PC-9 (cell line): ENCODE measurements at regions not wholly inside any gene's neighbourhood (a gene's known extent, or its start where the extent isn't known, plus 50 kb on each side); places are given as distances from the start of the nearest gene placed in this dataset.

ENCODE experiments used
- BruUV-seq: library from RNA; stranded (reverse); fragments of 400-500 nt; replicated peaks from 2 replicates; lab custom pipeline; 2021; lab: Mats Ljungman, UMichigan
- CTCF ChIA-PET: fragments of 300-600 bp; sonication (Branson Sonifier 250); formaldehyde crosslinking; loops from one replicate; lab custom pipeline; 2022; ENCODE audit warnings: antibody characterized with exemption; lab: Charles Lee
- POLR2A ChIA-PET: fragments of 300-600 bp; sonication (Branson Sonifier 250); formaldehyde crosslinking; loops from one replicate; lab custom pipeline; 2022; ENCODE audit warnings: antibody characterized with exemption; ENCODE audit not compliant: unreplicated experiment; lab: Charles Lee
- DNase-seq, 2 experiments: peaks; one replicate each; pipeline versions ENCODE4 v3.0.0 to v3.0.0-alpha.2; 2015 to 2022; ENCODE audit warnings: mixed read lengths in 1 of 2
- H2AFZ ChIP-seq: fragments of 200-600 bp; sonication (generic); 2 replicates; pipeline ENCODE4 v1.8.1; 2017; ENCODE audit warnings: antibody characterized with exemption
- H3F3A ChIP-seq: fragments of 200-600 bp; sonication (generic); 2 replicates; pipeline ENCODE4 v1.8.1; 2017; ENCODE audit warnings: antibody characterized with exemption, mild to moderate bottlenecking, low read depth; ENCODE audit not compliant: insufficient read depth
- H3K27ac ChIP-seq: fragments of 200-600 bp; sonication (generic); 2 replicates; pipeline ENCODE4 v1.6.1; 2016; ENCODE audit warnings: mixed run types
- H3K27me3 ChIP-seq: fragments of 200-600 bp; sonication (generic); 2 replicates; pipeline ENCODE4 v1.6.1; 2016; ENCODE audit warnings: low read depth, mixed run types; ENCODE audit not compliant: insufficient read depth
- H3K36me3 ChIP-seq: fragments of 200-600 bp; sonication (generic); 2 replicates; pipeline ENCODE4 v1.6.1; 2016; ENCODE audit warnings: low read depth, mixed run types
- H3K4me1 ChIP-seq: fragments of 200-600 bp; sonication (generic); replicated peaks from 2 replicates; pipeline ENCODE4 v1.6.1; 2016; ENCODE audit warnings: mixed run types; ENCODE audit not compliant: insufficient read depth
- H3K4me2 ChIP-seq: fragments of 200-600 bp; sonication (generic); 2 replicates; pipeline ENCODE4 v1.6.1; 2017; ENCODE audit warnings: mixed run types
- H3K4me3 ChIP-seq: fragments of 200-600 bp; sonication (generic); 2 replicates; pipeline ENCODE4 v1.6.1; 2016; ENCODE audit warnings: mixed run types
- H3K79me2 ChIP-seq: fragments of 200-600 bp; sonication (generic); 2 replicates; pipeline ENCODE4 v1.6.1; 2017; ENCODE audit warnings: low read depth, mixed run types
- H3K9me2 ChIP-seq: fragments of 200-600 bp; sonication (generic); 2 replicates; pipeline ENCODE4 v1.8.1; 2017; ENCODE audit warnings: mild to moderate bottlenecking; ENCODE audit not compliant: insufficient read depth
- H3K9me3 ChIP-seq: fragments of 200-600 bp; sonication (generic); 2 replicates; pipeline ENCODE4 v1.8.1; 2016; ENCODE audit warnings: low read depth; ENCODE audit not compliant: insufficient read depth
- H4K20me1 ChIP-seq: fragments of 200-600 bp; sonication (generic); 2 replicates; pipeline ENCODE4 v1.8.1; 2017; ENCODE audit not compliant: insufficient read depth
- EZH2 ChIP-seq: fragments of 200-600 bp; sonication (generic); IDR thresholded peaks from 2 replicates; pipeline ENCODE4 v1.8.0; 2017; ENCODE audit warnings: antibody characterized with exemption, low read depth
- intact Hi-C: fragments of 100-400 bp; cut with micrococcal nuclease; formaldehyde crosslinking; loops from one replicate; pipeline ENCODE4 v1.10.0; 2022; ENCODE audit not compliant: unreplicated experiment
- TF ChIP-seq, protein P1 (sequence below): fragments of 200-600 bp; sonication (generic); conservative IDR thresholded peaks from 2 replicates; pipeline ENCODE4 v1.6.1; 2017; ENCODE audit warnings: mixed run types, antibody characterized with exemption, mild to moderate bottlenecking, moderate library complexity

DNA sequence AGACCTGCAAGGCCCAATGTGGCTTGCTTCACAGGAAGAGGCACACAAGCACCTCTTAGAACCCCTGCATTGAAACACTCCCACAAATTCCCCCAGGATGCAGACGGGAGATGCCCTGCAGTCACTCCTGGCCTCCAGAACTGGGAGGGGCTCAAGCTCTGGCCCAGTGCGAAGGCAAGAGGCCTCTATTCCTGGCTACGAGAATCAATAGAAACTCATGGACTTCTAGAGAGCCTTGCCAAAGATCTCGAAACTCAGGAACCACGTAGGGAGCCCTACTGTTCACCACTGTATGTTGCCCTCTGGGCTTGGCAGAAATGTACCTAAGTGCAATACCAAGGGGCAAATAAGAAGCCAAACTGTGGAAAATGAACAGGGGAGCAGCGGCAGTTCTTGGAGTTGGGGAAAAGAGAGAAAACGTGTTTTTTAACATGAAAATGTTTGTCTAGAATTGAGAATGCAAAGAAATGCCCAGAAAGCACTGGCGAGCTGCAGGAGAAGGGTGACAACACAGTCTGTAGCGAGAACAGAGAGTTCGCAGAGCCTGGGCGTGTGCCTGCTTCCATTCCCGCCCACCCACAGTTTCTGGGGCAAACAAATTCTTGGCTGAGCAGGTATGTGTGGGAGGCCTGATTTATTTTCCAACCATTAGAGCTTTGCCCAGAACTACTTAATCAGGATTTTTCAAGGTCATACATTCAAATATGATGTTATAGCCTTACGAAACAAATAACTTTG lies 260.5 kb upstream of the KLF14 start:
- CTCF ChIA-PET, result interaction anchor here (0.5 to 0.6 kb wide), 2 partner anchors 13 to 172 kb away, joined by 3 to 12 read pairs; no protein-coding TSS in a partner anchor

DNA sequence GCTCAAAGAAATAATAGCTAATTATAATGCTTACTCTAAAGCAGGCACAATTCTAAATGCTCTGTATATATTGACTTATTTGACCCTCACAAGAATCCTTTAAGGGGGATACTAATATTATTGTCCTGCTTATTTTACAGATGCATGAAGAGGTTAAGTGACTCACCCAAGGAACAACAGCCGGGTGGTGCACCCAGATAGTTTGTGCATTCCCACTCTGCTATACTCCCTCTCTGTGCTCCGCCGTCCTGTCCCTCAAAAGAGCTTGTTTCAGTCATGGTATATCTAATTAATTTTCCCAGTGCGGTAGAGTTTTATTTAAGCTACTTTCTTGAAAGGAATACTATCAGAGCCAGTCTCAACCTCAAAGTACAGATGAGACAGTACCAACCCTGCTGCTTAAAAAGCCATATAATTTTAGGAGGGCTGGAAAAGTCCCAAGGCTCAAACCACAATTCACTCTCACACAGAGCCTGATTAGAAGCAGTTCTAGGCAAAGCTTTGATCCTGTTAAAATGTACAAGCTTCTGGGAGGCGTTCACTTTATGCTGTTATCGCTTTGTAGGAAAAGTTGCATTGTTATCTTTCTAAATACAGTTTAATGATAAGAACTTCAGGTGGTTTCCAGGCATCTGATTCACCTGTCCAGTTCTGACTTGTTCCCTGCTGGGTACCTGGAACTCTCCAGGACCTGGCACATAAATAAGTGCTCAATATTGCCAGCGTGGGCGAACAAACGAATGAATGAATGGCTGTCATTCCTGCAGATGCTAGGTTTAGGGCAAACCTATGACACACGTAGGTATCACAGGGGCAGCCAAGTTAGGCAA lies 261.5 kb upstream of the KLF14 start:
- DNase-seq, result no peak
- Histone ChIP-seq H3K27me3 (no peaks in the 10 kb centered on the region), H3K9me3 (no peaks in the 10 kb centered on the region), H3K36me3 (peaks cover 33% of the 10 kb centered on the region), H3K4me2 (peak overlapping the region; percentile 61), H3K4me1 (peaks cover 64% of the 10 kb centered on the region), H3F3A (peaks cover 74% of the 10 kb centered on the region), H4K20me1 (peaks cover 48% of the 10 kb centered on the region), H3K27ac (peak overlapping the region; percentile 79; the same call in 1 of the 2 replicates), H3K79me2 (peaks cover 94% of the 10 kb centered on the region), H3K4me3 (no peak overlapping the region), H3K9me2 (no peaks in the 10 kb centered on the region), H2AFZ (no peak overlapping the region)
- POLR2A ChIA-PET, result interaction anchor here (0.7 kb wide), 1 partner anchor 48 kb away, joined by 4 read pairs; no protein-coding TSS in a partner anchor
- TF ChIP-seq EZH2, result no peak
- TF ChIP-seq, protein P1, sequence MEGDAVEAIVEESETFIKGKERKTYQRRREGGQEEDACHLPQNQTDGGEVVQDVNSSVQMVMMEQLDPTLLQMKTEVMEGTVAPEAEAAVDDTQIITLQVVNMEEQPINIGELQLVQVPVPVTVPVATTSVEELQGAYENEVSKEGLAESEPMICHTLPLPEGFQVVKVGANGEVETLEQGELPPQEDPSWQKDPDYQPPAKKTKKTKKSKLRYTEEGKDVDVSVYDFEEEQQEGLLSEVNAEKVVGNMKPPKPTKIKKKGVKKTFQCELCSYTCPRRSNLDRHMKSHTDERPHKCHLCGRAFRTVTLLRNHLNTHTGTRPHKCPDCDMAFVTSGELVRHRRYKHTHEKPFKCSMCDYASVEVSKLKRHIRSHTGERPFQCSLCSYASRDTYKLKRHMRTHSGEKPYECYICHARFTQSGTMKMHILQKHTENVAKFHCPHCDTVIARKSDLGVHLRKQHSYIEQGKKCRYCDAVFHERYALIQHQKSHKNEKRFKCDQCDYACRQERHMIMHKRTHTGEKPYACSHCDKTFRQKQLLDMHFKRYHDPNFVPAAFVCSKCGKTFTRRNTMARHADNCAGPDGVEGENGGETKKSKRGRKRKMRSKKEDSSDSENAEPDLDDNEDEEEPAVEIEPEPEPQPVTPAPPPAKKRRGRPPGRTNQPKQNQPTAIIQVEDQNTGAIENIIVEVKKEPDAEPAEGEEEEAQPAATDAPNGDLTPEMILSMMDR, result no peak
- BruUV-seq, result no TSS peak
- CTCF ChIA-PET, result interaction anchor here (0.5 to 0.6 kb wide), 2 partner anchors 12 to 173 kb away, joined by 3 to 12 read pairs; no protein-coding TSS in a partner anchor
- intact Hi-C loops, result no loop called here

More for the DNA sequence above, 260.5 kb upstream of the KLF14 start:
- peaks cover 74% of the 10 kb centered on the region for H3F3A ChIP-seq
- H3K4me1 ChIP-seq, result peaks cover 63% of the 10 kb centered on the region
- peaks cover 33% of the 10 kb centered on the region for H3K36me3 ChIP-seq
- POLR2A ChIA-PET, result no interaction called here
- no peak overlapping the region for H3K4me3 ChIP-seq
- TF ChIP-seq EZH2, result no peak
- TF ChIP-seq, protein P1, result no peak
- H3K79me2 ChIP-seq, result peaks cover 91% of the 10 kb centered on the region
- no peak overlapping the region for H3K27ac ChIP-seq
- DNase-seq, result no peak
- H3K4me2 ChIP-seq, result no peak overlapping the region
- no peaks in the 10 kb centered on the region for H3K27me3 ChIP-seq
- no peaks in the 10 kb centered on the region for H3K9me3 ChIP-seq
- no peaks in the 10 kb centered on the region for H3K9me2 ChIP-seq
- peaks cover 52% of the 10 kb centered on the region for H4K20me1 ChIP-seq
- BruUV-seq, result no TSS peak
- intact Hi-C loops, result no loop called here
- H2AFZ ChIP-seq, result no peak overlapping the region

DNA sequence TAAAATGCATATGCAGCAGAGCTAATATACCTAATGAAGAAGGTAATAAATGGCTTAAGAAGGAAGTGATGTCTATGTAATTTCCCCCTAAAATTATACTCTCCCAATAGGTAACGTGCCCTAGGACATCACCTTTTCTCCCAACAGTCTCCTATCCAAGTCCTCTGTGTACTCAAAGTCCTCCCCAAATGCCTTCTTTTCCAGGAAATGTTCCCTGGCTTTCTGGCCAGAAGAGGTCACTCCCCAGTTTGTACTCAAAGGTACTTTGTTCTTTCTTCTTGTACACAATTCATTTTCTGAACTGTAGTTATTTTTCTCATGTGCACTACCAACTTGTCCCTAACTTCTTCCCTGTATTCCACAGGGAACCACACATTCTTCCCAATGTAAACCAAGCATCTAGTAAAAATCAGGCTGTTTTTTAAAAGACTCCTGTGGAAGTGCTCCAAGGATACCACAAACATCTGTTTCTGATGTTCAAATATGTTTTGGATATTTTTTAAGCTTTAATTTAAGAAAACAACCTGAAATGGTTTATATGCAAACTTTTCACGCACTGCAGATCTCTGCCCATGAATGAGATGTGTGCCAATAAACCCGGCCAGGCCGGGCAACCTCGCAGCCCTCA lies 262.3 kb upstream of the KLF14 start:
- Histone ChIP-seq H2AFZ (no peak overlapping the region), H3K36me3 (peaks cover 26% of the 10 kb centered on the region), H3K4me3 (peak overlapping the region; percentile 13; the same call in 1 of the 2 replicates), H3K9me3 (no peaks in the 10 kb centered on the region), H3K79me2 (peaks cover 93% of the 10 kb centered on the region), H3K27me3 (no peaks in the 10 kb centered on the region), H3K4me2 (peak overlapping the region; percentile 61), H3K9me2 (no peaks in the 10 kb centered on the region), H3K4me1 (peaks cover 67% of the 10 kb centered on the region), H4K20me1 (peaks cover 44% of the 10 kb centered on the region), H3K27ac (peak overlapping the region; percentile 79), H3F3A (peaks cover 72% of the 10 kb centered on the region)
- ChIA-PET CTCF (interaction anchor here (0.7 to 1.5 kb wide), 4 partner anchors 14 to 110 kb away, joined by 3 to 8 read pairs (median 4); no protein-coding TSS in a partner anchor), POLR2A (interaction anchor here (0.7 to 1.0 kb wide), 2 partner anchors 83 to 93 kb away, joined by 3 to 5 read pairs; no protein-coding TSS in a partner anchor)
- intact Hi-C loops, result no loop called here
- TF ChIP-seq, protein P1, result no peak
- no peak for TF ChIP-seq EZH2
- DNase-seq, result no peak
- BruUV-seq, result no TSS peak
